ENCODE measurements at regions not wholly inside any gene's neighbourhood (a gene's known extent, or its start where the extent isn't known, plus 50 kb on each side); places are given as distances from the start of the nearest gene placed in this dataset.

GRCh38 chr11:97972731-97973130 is 1048.0 kb upstream of the CNTN5 start:
- in situ Hi-C loops (cut with MboI; ENCODE audit: low sequenced_read_pairs), result no loop called here

- in situ Hi-C loops (cut with MboI; ENCODE audit: low sequenced_read_pairs), result no loop called here
Measured at GRCh38 chr11:97973352-97973857, 1047.3 kb upstream of the CNTN5 start.

- in situ Hi-C loops (cut with MboI; ENCODE audit: low sequenced_read_pairs), result no loop called here
Measured at GRCh38 chr11:97974798-97975498, 1045.8 kb upstream of the CNTN5 start.

GRCh38 chr11:97977726-97978125 is 1043.0 kb upstream of the CNTN5 start:
- in situ Hi-C loops (cut with MboI; ENCODE audit: low sequenced_read_pairs), result no loop called here

GRCh38 chr11:97979741-97980140 is 1041.0 kb upstream of the CNTN5 start:
- in situ Hi-C loops (cut with MboI; ENCODE audit: low sequenced_read_pairs), result no loop called here

GRCh38 chr11:97982512-97982911 is 1038.2 kb upstream of the CNTN5 start:
- in situ Hi-C loops (cut with MboI; ENCODE audit: low sequenced_read_pairs), result no loop called here

GRCh38 chr11:97989121-97989520 is 1031.6 kb upstream of the CNTN5 start:
- in situ Hi-C loops (cut with MboI; ENCODE audit: low sequenced_read_pairs), result no loop called here

GRCh38 chr11:97990162-97990920 is 1030.4 kb upstream of the CNTN5 start:
- in situ Hi-C loops (cut with MboI; ENCODE audit: low sequenced_read_pairs), result no loop called here

GRCh38 chr11:97993562-97993961 is 1027.2 kb upstream of the CNTN5 start:
- in situ Hi-C loops (cut with MboI; ENCODE audit: low sequenced_read_pairs), result no loop called here

GRCh38 chr11:97995874-97996273 is 1024.9 kb upstream of the CNTN5 start:
- in situ Hi-C loops (cut with MboI; ENCODE audit: low sequenced_read_pairs), result no loop called here

GRCh38 chr11:97996762-97997161 is 1024.0 kb upstream of the CNTN5 start:
- in situ Hi-C loops (cut with MboI; ENCODE audit: low sequenced_read_pairs), result no loop called here

- in situ Hi-C loops (cut with MboI; ENCODE audit: low sequenced_read_pairs), result loop anchor here (25.0 kb wide), 1 partner anchor 91 kb away; no protein-coding TSS in a partner anchor
Measured at GRCh38 chr11:98003606-98004371, 1017.0 kb upstream of the CNTN5 start.

GRCh38 chr11:98007072-98007471 is 1013.7 kb upstream of the CNTN5 start:
- in situ Hi-C loops (cut with MboI; ENCODE audit: low sequenced_read_pairs), result loop anchor here (25.0 kb wide), 1 partner anchor 95 kb away; no protein-coding TSS in a partner anchor

- in situ Hi-C loops (cut with MboI; ENCODE audit: low sequenced_read_pairs), result no loop called here
Measured at GRCh38 chr11:98027652-98028051, 993.1 kb upstream of the CNTN5 start.

- in situ Hi-C loops (cut with MboI; ENCODE audit: low sequenced_read_pairs), result no loop called here
Measured at GRCh38 chr11:98029832-98030231, 990.9 kb upstream of the CNTN5 start.

- in situ Hi-C loops (cut with MboI; ENCODE audit: low sequenced_read_pairs), result no loop called here
Measured at GRCh38 chr11:98036810-98037209, 983.9 kb upstream of the CNTN5 start.

- in situ Hi-C loops (cut with MboI; ENCODE audit: low sequenced_read_pairs), result no loop called here
Measured at GRCh38 chr11:98040061-98040808, 980.5 kb upstream of the CNTN5 start.

GRCh38 chr11:98047647-98048046 is 973.1 kb upstream of the CNTN5 start:
- in situ Hi-C loops (cut with MboI; ENCODE audit: low sequenced_read_pairs), result no loop called here

GRCh38 chr11:98053851-98054250 is 966.9 kb upstream of the CNTN5 start:
- in situ Hi-C loops (cut with MboI; ENCODE audit: low sequenced_read_pairs), result no loop called here

- in situ Hi-C loops (cut with MboI; ENCODE audit: low sequenced_read_pairs), result no loop called here
Measured at GRCh38 chr11:98056945-98057344, 963.8 kb upstream of the CNTN5 start.

GRCh38 chr11:98059488-98059887 is 961.3 kb upstream of the CNTN5 start:
- in situ Hi-C loops (cut with MboI; ENCODE audit: low sequenced_read_pairs), result no loop called here

All from HL-60/S4 treated with phorbol 12-myristate 13-acetate at 8.2 ng/mL for 4 days and 3 days (cell line).